HEK293 (cell line): ENCODE measurements at regions not wholly inside any gene's neighbourhood (a gene's known extent, or its start where the extent isn't known, plus 50 kb on each side); places are given as distances from the start of the nearest gene placed in this dataset.

Source experiments
- CTCF ChIA-PET: fragments of 350-600 bp; formaldehyde crosslinking; extraction: SDS; loops from one replicate; lab custom pipeline; 2021; ENCODE audit warnings: antibody characterized with exemption; lab: Yijun Ruan, JAX
- POLR2A ChIA-PET: fragments of 300-600 bp; formaldehyde crosslinking; extraction: SDS; loops from one replicate; lab custom pipeline; 2020; ENCODE audit warnings: antibody characterized with exemption, inconsistent platforms; lab: Yijun Ruan, JAX
- H3K27ac ChIP-seq: fragments of 200-500 bp; sonication (Bioruptor generic); 2 replicates; pipeline ENCODE4 v1.5.1; 2014; ENCODE audit warnings: low read depth, low read length, control low read depth, inconsistent platforms; ENCODE audit errors: extremely low read depth
- H3K36me3 ChIP-seq, 2 experiments: fragments of 200-500 bp in 1 of 2; sonication (Bioruptor generic) in 1 of 2; 1 replicate in 1 of 2; 2 replicates in 1 of 2; pipeline ENCODE4 v1.5.1; 2014 to 2017; ENCODE audit warnings: inconsistent platforms in 2 of 2, low read length in 2 of 2; ENCODE audit not compliant: control insufficient read depth in 2 of 2, insufficient read depth in 1 of 2
- H3K4me1 ChIP-seq: fragments of 200-500 bp; sonication (Bioruptor generic); 2 replicates; pipeline ENCODE4 v1.5.1; 2014; ENCODE audit warnings: mild to moderate bottlenecking, low read length, inconsistent platforms; ENCODE audit not compliant: control insufficient read depth, insufficient read depth
- H3K4me3 ChIP-seq: 2 replicates; pipeline ENCODE4 v1.5.1; 2011; ENCODE audit warnings: low read depth, mild to moderate bottlenecking, control low read depth, low read length, moderate library complexity
- H3K9me3 ChIP-seq: fragments of 200-500 bp; sonication (Bioruptor generic); 2 replicates; pipeline ENCODE4 v1.5.1; 2014; ENCODE audit warnings: low read depth, low read length, inconsistent platforms; ENCODE audit not compliant: control insufficient read depth, insufficient read depth
- BCL11B ChIP-seq: fragments of 450-650 bp; formaldehyde crosslinking; IDR thresholded peaks from 2 replicates; pipeline ENCODE4 v1.5.1; 2016; ENCODE audit warnings: low read depth, missing biosample characterization, missing genetic modification characterization
- GFI1B ChIP-seq: fragments of 450-650 bp; formaldehyde crosslinking; IDR thresholded peaks from 2 replicates; pipeline ENCODE4 v1.5.1; 2016; ENCODE audit warnings: missing biosample characterization, missing genetic modification characterization
- GLI2 ChIP-seq: fragments of 450-650 bp; formaldehyde crosslinking; IDR thresholded peaks from 2 replicates; pipeline ENCODE4; 2017; ENCODE audit warnings: missing biosample characterization, missing genetic modification characterization, low read depth, borderline replicate concordance
- KLF7 ChIP-seq: fragments of 450-650 bp; formaldehyde crosslinking; IDR thresholded peaks from 2 replicates; pipeline ENCODE4 v1.5.1; 2016; ENCODE audit warnings: missing biosample characterization, missing genetic modification characterization, borderline replicate concordance
- TRIM28 ChIP-seq: IDR thresholded peaks from 2 replicates; pipeline ENCODE4 v1.6.1; 2011; ENCODE audit warnings: low read length, control low read depth, borderline replicate concordance
- ZBTB20 ChIP-seq: fragments of 450-650 bp; formaldehyde crosslinking; IDR thresholded peaks from 2 replicates; pipeline ENCODE4 v1.5.1; 2016; ENCODE audit warnings: missing biosample characterization, missing genetic modification characterization
- ZBTB21 ChIP-seq: fragments of 450-650 bp; formaldehyde crosslinking; IDR thresholded peaks from 2 replicates; pipeline ENCODE4 v1.5.1; 2017; ENCODE audit warnings: missing biosample characterization, missing genetic modification characterization
- ZNF133 ChIP-seq: fragments of 450-650 bp; formaldehyde crosslinking; IDR thresholded peaks from 2 replicates; pipeline ENCODE4 v1.5.1; 2016; ENCODE audit warnings: missing biosample characterization, missing genetic modification characterization
- ZNF24 ChIP-seq: fragments of 450-650 bp; formaldehyde crosslinking; IDR thresholded peaks from 2 replicates; pipeline ENCODE4 v1.5.1; 2016; ENCODE audit warnings: missing biosample characterization, missing genetic modification characterization
- ZNF585B ChIP-seq: fragments of 450-650 bp; formaldehyde crosslinking; IDR thresholded peaks from 2 replicates; pipeline ENCODE4 v1.5.1; 2016; ENCODE audit warnings: missing biosample characterization, missing genetic modification characterization
- ZNF596 ChIP-seq: fragments of 450-650 bp; IDR thresholded peaks from 2 replicates; pipeline ENCODE4 v1.5.0; 2018; ENCODE audit warnings: missing biosample characterization, mild to moderate bottlenecking, missing genetic modification characterization, moderate library complexity
- ZNF658 ChIP-seq: fragments of 450-650 bp; formaldehyde crosslinking; IDR thresholded peaks from 2 replicates; pipeline ENCODE4; 2016; ENCODE audit warnings: missing biosample characterization, missing genetic modification characterization
- ZNF664 ChIP-seq: fragments of 450-650 bp; formaldehyde crosslinking; IDR thresholded peaks from 2 replicates; pipeline ENCODE4 v1.5.1; 2016; ENCODE audit warnings: missing biosample characterization, missing genetic modification characterization
- ZNF707 ChIP-seq: fragments of 450-650 bp; formaldehyde crosslinking; IDR thresholded peaks from 2 replicates; pipeline ENCODE4 v1.5.1; 2016; ENCODE audit warnings: missing biosample characterization, missing genetic modification characterization
- ZNF792 ChIP-seq: fragments of 450-650 bp; formaldehyde crosslinking; IDR thresholded peaks from 2 replicates; pipeline ENCODE4 v1.5.1; 2016; ENCODE audit warnings: missing biosample characterization, missing genetic modification characterization
- ZSCAN16 ChIP-seq: fragments of 450-650 bp; formaldehyde crosslinking; IDR thresholded peaks from 2 replicates; pipeline ENCODE4 v1.5.1; 2016; ENCODE audit warnings: missing biosample characterization, missing genetic modification characterization
- TF ChIP-seq, protein P1 (sequence below): fragments of 450-650 bp; formaldehyde crosslinking; IDR thresholded peaks from 2 replicates; pipeline ENCODE4 v1.5.1; 2016; ENCODE audit warnings: missing biosample characterization, missing genetic modification characterization
- TF ChIP-seq, protein P2 (sequence below): fragments of 450-650 bp; formaldehyde crosslinking; IDR thresholded peaks from 2 replicates; pipeline ENCODE4 v1.5.1; 2016; ENCODE audit warnings: missing biosample characterization, missing genetic modification characterization
- TF ChIP-seq, protein P3 (sequence below): fragments of 450-650 bp; formaldehyde crosslinking; IDR thresholded peaks from 2 replicates; pipeline ENCODE4 v1.5.0; 2017; ENCODE audit warnings: missing biosample characterization, missing genetic modification characterization, borderline replicate concordance
- TF ChIP-seq, protein P4 (sequence below): fragments of 450-650 bp; formaldehyde crosslinking; IDR thresholded peaks from 2 replicates; pipeline ENCODE4; 2016; ENCODE audit warnings: missing biosample characterization, missing genetic modification characterization
- TF ChIP-seq, protein P5 (sequence below): fragments of 450-650 bp; formaldehyde crosslinking; IDR thresholded peaks from 2 replicates; pipeline ENCODE4 v1.5.1; 2016; ENCODE audit warnings: missing biosample characterization, missing genetic modification characterization
- TF ChIP-seq, protein P6 (sequence below): fragments of 450-650 bp; formaldehyde crosslinking; IDR thresholded peaks from 2 replicates; pipeline ENCODE4 v1.5.1; 2016; ENCODE audit warnings: missing biosample characterization, missing genetic modification characterization

DNA sequence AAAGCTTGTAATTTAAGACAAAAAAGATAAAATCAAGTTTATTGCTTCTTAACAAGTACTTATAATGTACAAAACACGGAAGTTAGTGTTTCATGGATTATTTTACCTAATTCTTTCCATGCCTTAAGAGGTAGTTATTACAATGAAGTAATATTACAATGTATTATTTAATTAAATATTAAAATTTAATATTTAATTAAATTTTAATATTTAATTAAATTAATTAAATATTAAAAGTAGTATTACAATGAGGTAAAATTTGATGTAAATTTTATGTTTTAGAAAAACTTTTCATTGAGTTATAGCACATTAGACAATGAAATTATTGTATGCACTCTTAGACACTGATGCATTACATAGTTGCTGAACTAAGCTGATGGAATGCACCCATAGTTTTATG lies 220.7 kb upstream of the NETO1 start:
- TF ChIP-seq, protein P1, sequence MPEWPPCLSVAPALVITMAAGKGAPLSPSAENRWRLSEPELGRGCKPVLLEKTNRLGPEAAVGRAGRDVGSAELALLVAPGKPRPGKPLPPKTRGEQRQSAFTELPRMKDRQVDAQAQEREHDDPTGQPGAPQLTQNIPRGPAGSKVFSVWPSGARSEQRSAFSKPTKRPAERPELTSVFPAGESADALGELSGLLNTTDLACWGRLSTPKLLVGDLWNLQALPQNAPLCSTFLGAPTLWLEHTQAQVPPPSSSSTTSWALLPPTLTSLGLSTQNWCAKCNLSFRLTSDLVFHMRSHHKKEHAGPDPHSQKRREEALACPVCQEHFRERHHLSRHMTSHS (tag by site-specific recombination), result no peak
- TF ChIP-seq BCL11B (tag by site-specific recombination) (no peak), ZNF24 (no peak), ZNF792 (tag by site-specific recombination) (no peak), ZBTB21 (tag by site-specific recombination) (no peak), ZNF585B (tag by site-specific recombination) (no peak), ZSCAN16 (tag by site-specific recombination) (no peak), ZNF658 (tag by site-specific recombination) (no peak)
- TF ChIP-seq, protein P2, sequence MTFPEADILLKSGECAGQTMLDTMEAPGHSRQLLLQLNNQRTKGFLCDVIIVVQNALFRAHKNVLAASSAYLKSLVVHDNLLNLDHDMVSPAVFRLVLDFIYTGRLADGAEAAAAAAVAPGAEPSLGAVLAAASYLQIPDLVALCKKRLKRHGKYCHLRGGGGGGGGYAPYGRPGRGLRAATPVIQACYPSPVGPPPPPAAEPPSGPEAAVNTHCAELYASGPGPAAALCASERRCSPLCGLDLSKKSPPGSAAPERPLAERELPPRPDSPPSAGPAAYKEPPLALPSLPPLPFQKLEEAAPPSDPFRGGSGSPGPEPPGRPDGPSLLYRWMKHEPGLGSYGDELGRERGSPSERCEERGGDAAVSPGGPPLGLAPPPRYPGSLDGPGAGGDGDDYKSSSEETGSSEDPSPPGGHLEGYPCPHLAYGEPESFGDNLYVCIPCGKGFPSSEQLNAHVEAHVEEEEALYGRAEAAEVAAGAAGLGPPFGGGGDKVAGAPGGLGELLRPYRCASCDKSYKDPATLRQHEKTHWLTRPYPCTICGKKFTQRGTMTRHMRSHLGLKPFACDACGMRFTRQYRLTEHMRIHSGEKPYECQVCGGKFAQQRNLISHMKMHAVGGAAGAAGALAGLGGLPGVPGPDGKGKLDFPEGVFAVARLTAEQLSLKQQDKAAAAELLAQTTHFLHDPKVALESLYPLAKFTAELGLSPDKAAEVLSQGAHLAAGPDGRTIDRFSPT (tag by site-specific recombination), result no peak
- TF ChIP-seq, protein P3, sequence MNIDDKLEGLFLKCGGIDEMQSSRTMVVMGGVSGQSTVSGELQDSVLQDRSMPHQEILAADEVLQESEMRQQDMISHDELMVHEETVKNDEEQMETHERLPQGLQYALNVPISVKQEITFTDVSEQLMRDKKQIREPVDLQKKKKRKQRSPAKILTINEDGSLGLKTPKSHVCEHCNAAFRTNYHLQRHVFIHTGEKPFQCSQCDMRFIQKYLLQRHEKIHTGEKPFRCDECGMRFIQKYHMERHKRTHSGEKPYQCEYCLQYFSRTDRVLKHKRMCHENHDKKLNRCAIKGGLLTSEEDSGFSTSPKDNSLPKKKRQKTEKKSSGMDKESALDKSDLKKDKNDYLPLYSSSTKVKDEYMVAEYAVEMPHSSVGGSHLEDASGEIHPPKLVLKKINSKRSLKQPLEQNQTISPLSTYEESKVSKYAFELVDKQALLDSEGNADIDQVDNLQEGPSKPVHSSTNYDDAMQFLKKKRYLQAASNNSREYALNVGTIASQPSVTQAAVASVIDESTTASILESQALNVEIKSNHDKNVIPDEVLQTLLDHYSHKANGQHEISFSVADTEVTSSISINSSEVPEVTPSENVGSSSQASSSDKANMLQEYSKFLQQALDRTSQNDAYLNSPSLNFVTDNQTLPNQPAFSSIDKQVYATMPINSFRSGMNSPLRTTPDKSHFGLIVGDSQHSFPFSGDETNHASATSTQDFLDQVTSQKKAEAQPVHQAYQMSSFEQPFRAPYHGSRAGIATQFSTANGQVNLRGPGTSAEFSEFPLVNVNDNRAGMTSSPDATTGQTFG (tag by site-specific recombination), result no peak
- CTCF ChIA-PET, result no interaction called here

DNA sequence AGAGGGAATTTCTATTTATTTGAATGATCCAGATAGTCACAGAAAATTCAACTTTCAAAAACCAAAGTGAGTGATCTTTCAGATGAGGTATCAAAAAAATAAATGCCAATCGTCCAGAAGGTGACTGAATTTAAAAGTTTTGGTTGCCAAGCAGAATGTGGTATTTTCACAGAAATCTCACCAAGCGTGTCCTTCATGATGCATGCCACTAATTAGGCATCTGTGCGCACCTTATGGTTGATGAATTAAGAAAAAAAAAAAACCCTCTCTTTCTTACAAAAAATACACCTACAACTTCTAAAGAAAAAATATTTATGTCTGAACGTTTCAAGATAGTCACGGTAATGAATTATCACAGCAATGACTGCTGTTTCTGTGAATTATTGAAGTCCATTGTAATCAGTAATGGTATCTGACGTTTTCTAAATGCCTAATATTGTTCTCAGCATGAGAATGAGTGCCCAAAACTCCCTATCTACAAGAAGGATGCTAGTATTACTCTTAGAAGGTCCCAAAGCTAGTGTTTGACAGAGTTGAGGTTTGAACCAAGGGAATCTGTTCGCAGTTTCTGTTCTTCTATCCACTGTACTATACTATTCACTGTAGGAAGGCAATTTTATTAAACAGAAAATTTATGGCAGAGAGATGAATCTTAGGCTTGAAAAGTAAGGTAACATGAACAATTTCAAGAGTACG lies 219.6 kb upstream of the NETO1 start:
- Histone ChIP-seq H3K27ac (no peak overlapping the region), H3K4me1 (no peaks in the 10 kb centered on the region), H3K9me3 (no peaks in the 10 kb centered on the region), H3K36me3 (no peaks in the 10 kb centered on the region), H3K4me3 (no peak overlapping the region)
- ChIA-PET CTCF (no interaction called here), POLR2A (no interaction called here)
- TF ChIP-seq ZNF707 (tag by site-specific recombination) (no peak), BCL11B (tag by site-specific recombination) (no peak), TRIM28 (no peak), ZNF596 (tag by site-specific recombination) (no peak), ZNF658 (tag by site-specific recombination) (no peak), ZNF664 (tag by site-specific recombination) (no peak), GFI1B (tag by site-specific recombination) (no peak), ZBTB20 (tag by site-specific recombination) (no peak), KLF7 (tag by site-specific recombination) (no peak), ZNF133 (tag by site-specific recombination) (no peak), GLI2 (tag by site-specific recombination) (no peak)
- TF ChIP-seq, protein P4, sequence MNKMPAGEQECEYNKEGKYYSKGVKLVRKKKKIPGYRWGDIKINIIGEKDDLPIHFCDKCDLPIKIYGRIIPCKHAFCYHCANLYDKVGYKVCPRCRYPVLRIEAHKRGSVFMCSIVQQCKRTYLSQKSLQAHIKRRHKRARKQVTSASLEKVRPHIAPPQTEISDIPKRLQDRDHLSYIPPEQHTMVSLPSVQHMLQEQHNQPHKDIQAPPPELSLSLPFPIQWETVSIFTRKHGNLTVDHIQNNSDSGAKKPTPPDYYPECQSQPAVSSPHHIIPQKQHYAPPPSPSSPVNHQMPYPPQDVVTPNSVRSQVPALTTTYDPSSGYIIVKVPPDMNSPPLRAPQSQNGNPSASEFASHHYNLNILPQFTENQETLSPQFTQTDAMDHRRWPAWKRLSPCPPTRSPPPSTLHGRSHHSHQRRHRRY (tag by site-specific recombination), result no peak
- TF ChIP-seq, protein P5, sequence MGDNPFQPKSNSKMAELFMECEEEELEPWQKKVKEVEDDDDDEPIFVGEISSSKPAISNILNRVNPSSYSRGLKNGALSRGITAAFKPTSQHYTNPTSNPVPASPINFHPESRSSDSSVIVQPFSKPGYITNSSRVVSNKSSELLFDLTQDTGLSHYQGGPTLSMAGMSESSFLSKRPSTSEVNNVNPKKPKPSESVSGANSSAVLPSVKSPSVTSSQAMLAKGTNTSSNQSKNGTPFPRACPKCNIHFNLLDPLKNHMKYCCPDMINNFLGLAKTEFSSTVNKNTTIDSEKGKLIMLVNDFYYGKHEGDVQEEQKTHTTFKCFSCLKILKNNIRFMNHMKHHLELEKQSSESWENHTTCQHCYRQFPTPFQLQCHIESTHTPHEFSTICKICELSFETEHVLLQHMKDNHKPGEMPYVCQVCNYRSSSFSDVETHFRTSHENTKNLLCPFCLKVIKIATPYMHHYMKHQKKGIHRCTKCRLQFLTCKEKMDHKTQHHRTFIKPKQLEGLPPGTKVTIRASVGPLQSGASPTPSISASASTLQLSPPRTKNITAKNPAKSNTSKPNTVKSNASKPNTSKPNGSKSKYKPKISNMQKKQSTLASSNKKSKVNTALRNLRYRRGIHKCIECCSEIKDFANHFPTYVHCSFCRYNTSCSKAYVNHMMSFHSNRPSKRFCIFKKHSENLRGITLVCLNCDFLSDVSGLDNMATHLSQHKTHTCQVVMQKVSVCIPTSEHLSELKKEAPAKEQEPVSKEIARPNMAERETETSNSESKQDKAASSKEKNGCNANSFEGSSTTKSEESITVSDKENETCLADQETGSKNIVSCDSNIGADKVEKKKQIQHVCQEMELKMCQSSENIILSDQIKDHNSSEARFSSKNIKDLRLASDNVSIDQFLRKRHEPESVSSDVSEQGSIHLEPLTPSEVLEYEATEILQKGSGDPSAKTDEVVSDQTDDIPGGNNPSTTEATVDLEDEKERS, result no peak
- TF ChIP-seq, protein P6, sequence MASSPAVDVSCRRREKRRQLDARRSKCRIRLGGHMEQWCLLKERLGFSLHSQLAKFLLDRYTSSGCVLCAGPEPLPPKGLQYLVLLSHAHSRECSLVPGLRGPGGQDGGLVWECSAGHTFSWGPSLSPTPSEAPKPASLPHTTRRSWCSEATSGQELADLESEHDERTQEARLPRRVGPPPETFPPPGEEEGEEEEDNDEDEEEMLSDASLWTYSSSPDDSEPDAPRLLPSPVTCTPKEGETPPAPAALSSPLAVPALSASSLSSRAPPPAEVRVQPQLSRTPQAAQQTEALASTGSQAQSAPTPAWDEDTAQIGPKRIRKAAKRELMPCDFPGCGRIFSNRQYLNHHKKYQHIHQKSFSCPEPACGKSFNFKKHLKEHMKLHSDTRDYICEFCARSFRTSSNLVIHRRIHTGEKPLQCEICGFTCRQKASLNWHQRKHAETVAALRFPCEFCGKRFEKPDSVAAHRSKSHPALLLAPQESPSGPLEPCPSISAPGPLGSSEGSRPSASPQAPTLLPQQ (tag by site-specific recombination), result no peak
- TF ChIP-seq, protein P1 (tag by site-specific recombination), result no peak

More for the DNA sequence above, 220.7 kb upstream of the NETO1 start:
- H3K27ac ChIP-seq, result no peak overlapping the region
- no peaks in the 10 kb centered on the region for H3K4me1 ChIP-seq
- no peaks in the 10 kb centered on the region for H3K36me3 ChIP-seq
- H3K4me3 ChIP-seq, result no peak overlapping the region
- H3K9me3 ChIP-seq, result no peaks in the 10 kb centered on the region
- POLR2A ChIA-PET, result no interaction called here
